ENCODE measurements at regions not wholly inside any gene's neighbourhood (a gene's known extent, or its start where the extent isn't known, plus 50 kb on each side); places are given as distances from the start of the nearest gene placed in this dataset.

DNA sequence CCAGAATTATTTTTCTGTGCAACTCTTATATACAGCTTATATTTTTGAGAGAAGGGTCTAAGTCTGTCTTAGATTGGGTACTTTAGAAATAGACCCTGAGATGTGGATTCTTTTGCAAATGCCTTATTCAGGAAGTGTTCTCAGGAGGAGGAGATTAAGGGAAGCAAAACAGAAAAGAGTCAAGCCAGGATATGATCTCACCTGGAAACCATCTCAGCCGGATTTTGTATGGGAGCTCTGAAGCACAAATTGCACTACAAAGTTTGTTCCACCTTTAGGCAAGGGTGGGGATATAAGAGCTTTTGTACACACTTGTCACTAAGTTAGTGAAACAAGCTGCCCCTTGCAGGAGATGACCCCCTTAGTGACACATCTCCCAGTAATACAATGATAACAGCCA is 121.2 kb upstream of the GRPR start:
- TF ChIP-seq CTCF (optimal IDR thresholded peaks at IDR 0.05 in 1 of 3, IDR thresholded peaks at IDR 0.05 in 1 of 3, conservative IDR thresholded peaks at IDR 0.05 in 1 of 3; ENCODE audit: extremely low read depth in 1 of 3, insufficient read depth in 2 of 3, low read length in 3 of 3) (no peak), EZH2 (IDR thresholded peaks at IDR 0.05; ENCODE audit: low read length) (no peak)

Data from keratinocyte (primary cell).